GM23248 (cell line): ENCODE measurements at regions not wholly inside any gene's neighbourhood (a gene's known extent, or its start where the extent isn't known, plus 50 kb on each side); places are given as distances from the start of the nearest gene placed in this dataset.
A peak's percentile ranks its signal among the peaks of the same experiment; 100 is the strongest.

Source experiments
- DNase-seq: peaks from one replicate; pipeline ENCODE4 v3.0.0-alpha.2; 2015
- H2AFZ ChIP-seq: fragments of 200-600 bp; sonication (generic); 2 replicates; pipeline ENCODE4 v1.6.1; 2016; ENCODE audit warnings: antibody characterized with exemption
- H3F3A ChIP-seq: fragments of 200-600 bp; sonication (generic); 2 replicates; pipeline ENCODE4 v1.6.1; 2016; ENCODE audit warnings: mild to moderate bottlenecking, antibody characterized with exemption, mixed run types; ENCODE audit not compliant: insufficient read depth
- H3K27ac ChIP-seq: fragments of 200-600 bp; sonication (generic); 2 replicates; pipeline ENCODE4 v1.5.1; 2016; ENCODE audit warnings: mild to moderate bottlenecking
- H3K27me3 ChIP-seq: fragments of 200-600 bp; sonication (generic); replicated peaks from 2 replicates; pipeline ENCODE4 v1.6.1; 2016; ENCODE audit warnings: mild to moderate bottlenecking; ENCODE audit not compliant: insufficient read depth
- H3K36me3 ChIP-seq: fragments of 200-600 bp; sonication (generic); 2 replicates; pipeline ENCODE4 v1.6.1; 2016; ENCODE audit warnings: low read depth, mild to moderate bottlenecking
- H3K4me1 ChIP-seq: fragments of 200-600 bp; sonication (generic); 2 replicates; pipeline ENCODE4 v1.6.1; 2016; ENCODE audit warnings: mild to moderate bottlenecking; ENCODE audit not compliant: insufficient read depth
- H3K4me2 ChIP-seq: fragments of 200-600 bp; sonication (generic); one replicate; pipeline ENCODE4 v1.6.1; 2016; ENCODE audit warnings: mild to moderate bottlenecking; ENCODE audit not compliant: unreplicated experiment
- H3K4me3 ChIP-seq: fragments of 200-600 bp; sonication (generic); 2 replicates; pipeline ENCODE4 v1.5.1; 2016; ENCODE audit warnings: mild to moderate bottlenecking
- H3K79me2 ChIP-seq: fragments of 200-600 bp; sonication (generic); 2 replicates; pipeline ENCODE4 v1.6.1; 2016; ENCODE audit warnings: mild to moderate bottlenecking; ENCODE audit not compliant: insufficient read depth
- H3K9ac ChIP-seq: fragments of 200-600 bp; sonication (generic); 2 replicates; pipeline ENCODE4 v1.6.1; 2016; ENCODE audit warnings: mild to moderate bottlenecking
- H3K9me2 ChIP-seq: fragments of 200-600 bp; sonication (generic); 2 replicates; pipeline ENCODE4 v1.6.1; 2016; ENCODE audit warnings: mixed run types, mild to moderate bottlenecking, moderate library complexity; ENCODE audit not compliant: insufficient read depth
- H3K9me3 ChIP-seq: fragments of 200-600 bp; sonication (generic); one replicate; pipeline ENCODE4 v1.6.1; 2017; ENCODE audit warnings: low read depth
- H4K20me1 ChIP-seq: fragments of 200-600 bp; sonication (generic); 2 replicates; pipeline ENCODE4 v1.6.0; 2016; ENCODE audit not compliant: insufficient read depth
- EZH2 ChIP-seq: fragments of 200-600 bp; sonication (generic); IDR thresholded peaks from 2 replicates; pipeline ENCODE4 v1.6.1; 2018; ENCODE audit warnings: antibody characterized with exemption, mild to moderate bottlenecking; ENCODE audit not compliant: insufficient read depth, poor library complexity, severe bottlenecking
- EZH2phosphoT487 ChIP-seq: fragments of 200-600 bp; sonication (generic); IDR thresholded peaks from 2 replicates; pipeline ENCODE4 v1.6.1; 2018; ENCODE audit warnings: antibody characterized with exemption, moderate library complexity, mild to moderate bottlenecking, low read depth; ENCODE audit not compliant: insufficient read depth
- WGBS, 2 experiments: methylation state at CpG; one replicate each; pipeline ENCODE4 v1.1.6; 2015 to 2017; ENCODE audit warnings: low lambda C conversion rate in 2 of 2, low coverage in 1 of 2; ENCODE audit errors: missing lambda C conversion rate in 2 of 2; 5-methylcytosine and 5-hydroxymethylcytosine counted together
- in situ Hi-C: fragments of 300-500 bp; cut with MboI; formaldehyde crosslinking; loops from 2 replicates; pipeline ENCODE4 v1.15.0; 2020

DNA sequence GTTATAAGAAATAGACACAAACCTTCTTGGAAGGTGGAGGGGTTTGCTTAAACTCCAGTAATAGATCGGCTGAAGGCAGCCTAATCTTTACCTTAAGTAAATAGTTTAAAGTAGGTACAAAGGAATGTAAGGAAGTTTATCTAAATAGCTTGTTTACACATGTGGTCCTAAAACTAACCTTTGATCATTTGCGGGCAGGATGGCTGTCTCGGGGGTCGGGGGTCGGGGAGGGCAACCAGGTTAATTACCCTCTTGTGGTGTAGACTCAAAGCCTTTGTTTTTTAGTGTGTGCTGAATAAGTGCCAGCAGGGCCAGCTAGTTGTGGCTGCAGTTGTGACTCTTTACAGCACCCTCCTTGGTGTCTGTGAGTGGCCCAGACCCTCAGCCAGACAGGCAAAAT lies 256.9 kb upstream of the SESN3 start:
- TF ChIP-seq EZH2 (no peak), EZH2phosphoT487 (no peak)
- 65 to 67% methylated on average over 5 of the region's 5 CpGs for WGBS, 2 experiments

DNA sequence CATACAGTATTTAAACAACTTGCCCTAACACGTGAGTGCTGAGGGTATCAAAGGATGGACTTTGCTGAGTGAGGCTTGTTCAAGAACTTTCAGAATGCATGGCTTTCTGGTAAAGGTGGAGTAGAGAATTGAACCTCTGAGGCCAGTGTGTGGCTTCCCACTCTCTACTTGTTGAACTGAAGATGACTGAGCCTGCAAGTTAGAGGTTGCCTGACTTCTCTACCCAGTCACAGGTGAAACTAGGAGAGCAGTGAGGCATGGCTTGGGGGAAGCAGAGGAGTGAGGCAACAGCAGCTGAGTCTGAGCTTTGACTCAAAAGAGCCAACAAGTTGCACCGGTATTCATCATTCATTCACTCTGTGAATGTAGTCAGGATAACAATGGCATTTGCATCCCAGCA lies 256.4 kb upstream of the SESN3 start:
- Histone ChIP-seq H3K9me2 (no peaks in the 10 kb centered on the region), H3K27me3 (no peaks in the 10 kb centered on the region), H3K9me3 (no peaks in the 10 kb centered on the region), H3K36me3 (no peaks in the 10 kb centered on the region), H3K27ac (no peak overlapping the region), H3K4me3 (no peak overlapping the region), H3K4me2 (no peak overlapping the region), H3K4me1 (peaks cover 33% of the 10 kb centered on the region), H2AFZ (no peak overlapping the region), H3F3A (peaks cover 19% of the 10 kb centered on the region), H3K79me2 (no peaks in the 10 kb centered on the region), H4K20me1 (no peaks in the 10 kb centered on the region), H3K9ac (no peak overlapping the region)
- in situ Hi-C loops, result no loop called here
- TF ChIP-seq EZH2, result no peak
- WGBS, 2 experiments, result 84 to 88% methylated on average over 2 of the region's 2 CpGs
- DNase-seq, result peak; percentile 44

More for the DNA sequence above, 256.9 kb upstream of the SESN3 start:
- in situ Hi-C loops, result no loop called here
- DNase-seq, result no peak
- Histone ChIP-seq H3K4me2 (no peak overlapping the region), H3K27ac (no peak overlapping the region), H3K9me2 (no peaks in the 10 kb centered on the region), H3K36me3 (no peaks in the 10 kb centered on the region), H3K4me3 (no peak overlapping the region), H3F3A (peaks cover 19% of the 10 kb centered on the region), H3K9me3 (no peaks in the 10 kb centered on the region), H3K9ac (no peak overlapping the region), H3K79me2 (no peaks in the 10 kb centered on the region), H4K20me1 (no peaks in the 10 kb centered on the region), H2AFZ (no peak overlapping the region), H3K27me3 (no peaks in the 10 kb centered on the region), H3K4me1 (peaks cover 33% of the 10 kb centered on the region)

DNA sequence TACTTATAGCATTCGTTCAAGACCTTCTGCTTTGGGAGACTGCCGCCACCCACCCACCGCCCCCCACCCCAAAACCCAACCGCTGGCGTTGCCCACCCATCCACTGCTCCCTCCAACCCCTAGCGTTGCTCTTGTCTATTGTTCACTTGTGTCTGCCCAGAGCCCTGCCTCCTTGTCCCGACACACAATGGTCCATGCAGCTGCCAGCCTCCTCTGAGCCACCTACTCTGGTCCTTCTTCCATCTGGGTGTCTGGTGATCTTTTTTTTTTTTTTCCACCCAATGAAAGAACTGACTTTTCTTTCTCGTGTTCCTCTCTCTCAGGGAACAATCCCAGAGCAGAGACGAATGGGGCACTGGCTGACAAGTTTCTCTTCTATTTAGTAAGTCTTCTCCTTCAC lies 256.0 kb upstream of the SESN3 start:
- H4K20me1 ChIP-seq, result no peaks in the 10 kb centered on the region
- H3K27me3 ChIP-seq, result no peaks in the 10 kb centered on the region
- no peak overlapping the region for H3K4me3 ChIP-seq
- H3K36me3 ChIP-seq, result no peaks in the 10 kb centered on the region
- 94 to 98% methylated on average over 6 to 9 of the region's 9 CpGs for WGBS, 2 experiments
- H2AFZ ChIP-seq, result no peak overlapping the region
- no peak for DNase-seq
- peaks cover 19% of the 10 kb centered on the region for H3F3A ChIP-seq
- no peak for TF ChIP-seq EZH2
- TF ChIP-seq EZH2phosphoT487, result no peak
- in situ Hi-C loops, result no loop called here
- H3K27ac ChIP-seq, result no peak overlapping the region
- H3K79me2 ChIP-seq, result no peaks in the 10 kb centered on the region
- H3K4me2 ChIP-seq, result no peak overlapping the region
- H3K9me2 ChIP-seq, result no peaks in the 10 kb centered on the region
- no peaks in the 10 kb centered on the region for H3K9me3 ChIP-seq
- peaks cover 33% of the 10 kb centered on the region for H3K4me1 ChIP-seq
- H3K9ac ChIP-seq, result no peak overlapping the region

DNA sequence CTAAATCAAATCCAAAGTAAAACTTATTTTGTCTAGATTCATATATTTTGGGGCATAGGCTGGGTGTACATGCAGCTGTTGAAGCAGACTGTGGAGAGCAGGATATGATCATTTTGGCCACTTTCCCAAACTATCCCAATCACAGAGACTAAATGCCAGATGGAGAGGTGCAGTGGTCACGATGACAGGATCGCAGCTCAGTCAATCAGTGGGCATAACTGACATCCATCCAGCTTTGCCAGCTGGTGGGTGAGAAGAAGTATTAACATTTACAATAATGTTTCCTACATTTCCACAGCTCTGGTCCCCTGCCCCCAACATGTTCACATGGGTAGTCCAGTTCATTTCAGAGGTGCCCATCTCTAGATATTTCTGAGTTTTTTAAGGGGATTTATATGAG lies 255.5 kb upstream of the SESN3 start:
- H3K27ac ChIP-seq, result no peak overlapping the region
- DNase-seq, result peak; percentile 30
- in situ Hi-C loops, result no loop called here
- H3K9me3 ChIP-seq, result no peaks in the 10 kb centered on the region
- no peaks in the 10 kb centered on the region for H3K27me3 ChIP-seq
- H3K4me2 ChIP-seq, result no peak overlapping the region
- no peak overlapping the region for H3K9ac ChIP-seq
- peaks cover 33% of the 10 kb centered on the region for H3K4me1 ChIP-seq
- WGBS, 2 experiments, result 98% methylated on average over 2 of the region's 2 CpGs
- TF ChIP-seq EZH2, result no peak
- TF ChIP-seq EZH2phosphoT487, result no peak
- H4K20me1 ChIP-seq, result no peaks in the 10 kb centered on the region
- H3K79me2 ChIP-seq, result no peaks in the 10 kb centered on the region
- no peak overlapping the region for H2AFZ ChIP-seq
- H3F3A ChIP-seq, result peaks cover 19% of the 10 kb centered on the region
- H3K4me3 ChIP-seq, result no peak overlapping the region
- H3K9me2 ChIP-seq, result no peaks in the 10 kb centered on the region
- H3K36me3 ChIP-seq, result no peaks in the 10 kb centered on the region

DNA sequence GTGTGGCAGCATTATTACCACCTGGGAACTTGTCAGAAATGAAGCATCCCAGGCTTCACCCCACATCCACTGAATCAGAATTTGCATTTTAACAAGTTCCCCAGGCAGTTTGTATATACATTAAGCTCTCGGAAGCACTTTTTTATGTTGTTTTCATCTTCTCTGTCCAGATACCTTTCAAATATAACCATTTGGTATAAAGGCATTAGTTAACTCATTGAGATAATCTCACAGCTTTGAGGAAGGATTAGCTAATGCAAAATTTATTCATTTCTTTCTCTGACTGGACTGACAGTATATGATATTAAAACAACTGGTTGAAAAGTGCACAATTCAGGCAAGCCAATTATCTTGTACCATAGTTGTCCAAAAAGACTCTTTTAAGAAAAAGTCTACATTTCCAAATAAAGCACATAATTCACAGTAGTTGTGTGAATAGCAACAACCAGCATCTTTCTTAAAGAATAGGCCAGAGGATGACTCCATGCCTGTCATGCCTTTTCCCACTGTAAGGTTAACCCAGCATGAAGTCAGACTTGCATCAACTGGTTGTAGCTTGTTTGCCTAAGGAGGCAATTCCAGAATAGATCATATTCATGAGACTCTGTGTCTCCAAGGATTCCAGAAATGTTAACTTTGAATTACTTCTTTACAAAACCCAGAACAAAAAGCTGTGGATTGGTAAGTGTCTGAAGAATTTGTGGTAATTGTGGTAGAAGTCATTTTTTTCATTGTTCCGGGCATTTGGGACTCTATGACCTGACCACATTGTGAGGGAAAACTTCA lies 254.3 kb upstream of the SESN3 start:
- Histone ChIP-seq H3K9ac (no peak overlapping the region), H3K27me3 (no peaks in the 10 kb centered on the region), H3K79me2 (no peaks in the 10 kb centered on the region), H3K36me3 (no peaks in the 10 kb centered on the region), H3K9me3 (no peaks in the 10 kb centered on the region), H4K20me1 (no peaks in the 10 kb centered on the region), H3K4me2 (no peak overlapping the region), H3K9me2 (no peaks in the 10 kb centered on the region), H3K4me1 (peaks cover 33% of the 10 kb centered on the region), H3F3A (peaks cover 19% of the 10 kb centered on the region), H3K27ac (peak overlapping the region; percentile 52), H3K4me3 (no peak overlapping the region), H2AFZ (no peak overlapping the region)
- in situ Hi-C loops, result no loop called here
- 58 to 65% methylated on average over 2 of the region's 2 CpGs for WGBS, 2 experiments
- TF ChIP-seq EZH2, result no peak
- no peak for TF ChIP-seq EZH2phosphoT487
- DNase-seq, result peak; percentile 87
